SK-N-SH (cell line): ENCODE measurements at regions not wholly inside any gene's neighbourhood (a gene's known extent, or its start where the extent isn't known, plus 50 kb on each side); places are given as distances from the start of the nearest gene placed in this dataset.

Experiments
- CTCF ChIA-PET: fragments of 300-600, 350-600 bp; formaldehyde crosslinking; extraction: SDS; loops from one replicate; lab custom pipeline; 2021; lab: Yijun Ruan, JAX
- POLR2A ChIA-PET: fragments of 350-600 bp; sonication (Branson Sonifier 250); formaldehyde crosslinking; extraction: SDS; loops from one replicate; lab custom pipeline; 2020; ENCODE audit warnings: antibody characterized with exemption, inconsistent platforms; lab: Yijun Ruan, JAX
- DNase-seq: peaks from one replicate; pipeline ENCODE4 v3.0.0; 2012
- H2AFZ ChIP-seq: fragments of 200-600 bp; sonication (generic); 2 replicates; pipeline ENCODE4 v1.8.1; 2016; ENCODE audit warnings: antibody characterized with exemption, mild to moderate bottlenecking, low read depth
- H3F3A ChIP-seq: fragments of 200-600 bp; sonication (generic); replicated peaks from 2 replicates; pipeline ENCODE3; 2016; ENCODE audit warnings: antibody characterized with exemption, mild to moderate bottlenecking; ENCODE audit not compliant: insufficient read depth
- H3K27ac ChIP-seq, 2 experiments: fragments of 200-500 bp in 1 of 2; fragments of 200-600 bp in 1 of 2; sonication (Bioruptor generic) in 1 of 2; sonication (generic), shearing (Covaris generic) in 1 of 2; 2 replicates each; pipeline versions ENCODE4 v1.5.1 to v1.6.1; 2014 to 2016; ENCODE audit warnings: low read depth in 2 of 2, inconsistent platforms in 1 of 2, low read length in 1 of 2, mild to moderate bottlenecking in 1 of 2, mixed read lengths in 1 of 2
- H3K27me3 ChIP-seq: fragments of 200-600 bp; sonication (generic), shearing (Covaris generic); 2 replicates; pipeline ENCODE4 v1.6.1; 2016; ENCODE audit warnings: mixed run types; ENCODE audit not compliant: insufficient read depth
- H3K36me3 ChIP-seq, 2 experiments: fragments of 200-500 bp in 1 of 2; fragments of 200-600 bp in 1 of 2; sonication (Bioruptor generic) in 1 of 2; sonication (generic) in 1 of 2; replicated peaks in 1 of 2; 2 replicates each; pipeline versions ENCODE3 to v1.5.1; 2014 to 2016; ENCODE audit warnings: low read length in 1 of 2, mild to moderate bottlenecking in 1 of 2; ENCODE audit not compliant: insufficient read depth in 2 of 2, control insufficient read depth in 1 of 2
- H3K4me1 ChIP-seq, 2 experiments: fragments of 200-500 bp in 1 of 2; fragments of 200-600 bp in 1 of 2; sonication (Bioruptor generic) in 1 of 2; sonication (generic), shearing (Covaris generic) in 1 of 2; 2 replicates each; pipeline versions ENCODE4 v1.5.1 to v1.6.1; 2014 to 2016; ENCODE audit warnings: low read depth in 1 of 2, low read length in 1 of 2, mixed run types in 1 of 2; ENCODE audit not compliant: insufficient read depth in 2 of 2, control insufficient read depth in 1 of 2
- H3K4me2 ChIP-seq: fragments of 200-600 bp; sonication (generic), shearing (Covaris generic); 2 replicates; pipeline ENCODE4 v1.6.1; 2017; ENCODE audit warnings: mixed run types
- H3K4me3 ChIP-seq, 2 experiments: fragments of 200-500 bp in 1 of 2; fragments of 200-600 bp in 1 of 2; sonication (Bioruptor generic) in 1 of 2; sonication (generic), shearing (Covaris generic) in 1 of 2; 2 replicates each; pipeline versions ENCODE4 v1.5.1 to v1.8.1; 2014 to 2016; ENCODE audit warnings: low read depth in 2 of 2, inconsistent platforms in 1 of 2, low read length in 1 of 2, mild to moderate bottlenecking in 1 of 2, mixed read lengths in 1 of 2, moderate library complexity in 1 of 2
- H3K79me2 ChIP-seq: fragments of 200-600 bp; sonication (generic); 2 replicates; pipeline ENCODE4 v1.8.1; 2017; ENCODE audit warnings: mild to moderate bottlenecking; ENCODE audit not compliant: insufficient read depth
- H3K9ac ChIP-seq: fragments of 200-600 bp; sonication (generic); 2 replicates; pipeline ENCODE4 v1.6.1; 2017; ENCODE audit warnings: mixed run types
- H3K9me2 ChIP-seq: fragments of 200-600 bp; sonication (generic); 2 replicates; pipeline ENCODE4 v1.6.1; 2017; ENCODE audit warnings: mixed run types
- H3K9me3 ChIP-seq: fragments of 200-600 bp; sonication (generic); 2 replicates; pipeline ENCODE4 v1.6.1; 2017; ENCODE audit warnings: mixed run types, mild to moderate bottlenecking, moderate library complexity
- H4K20me1 ChIP-seq: fragments of 200-600 bp; sonication (generic); 2 replicates; pipeline ENCODE4 v1.6.1; 2017; ENCODE audit warnings: mild to moderate bottlenecking, mixed run types; ENCODE audit not compliant: insufficient read depth
- ELF1 ChIP-seq: IDR thresholded peaks from 2 replicates; pipeline ENCODE4 v1.4.0; 2012
- EZH2phosphoT487 ChIP-seq: fragments of 200-600 bp; sonication (generic); IDR thresholded peaks from 2 replicates; pipeline ENCODE4 v1.6.1; 2017; ENCODE audit warnings: low read depth, mixed run types, mild to moderate bottlenecking, antibody characterized with exemption, moderate library complexity, borderline replicate concordance
- FOSL2 ChIP-seq: IDR thresholded peaks from 2 replicates; pipeline ENCODE4 v1.4.0; 2012; ENCODE audit warnings: low read depth, mild to moderate bottlenecking, moderate library complexity, borderline replicate concordance
- FOXM1 ChIP-seq: IDR thresholded peaks from 2 replicates; pipeline ENCODE4 v1.4.0; 2012; ENCODE audit warnings: low read depth, mild to moderate bottlenecking
- MXI1 ChIP-seq: IDR thresholded peaks from 2 replicates; pipeline ENCODE4 v1.6.1; 2012; ENCODE audit warnings: mild to moderate bottlenecking, low read depth, low read length, improper control_type of control experiment
- NRF1 ChIP-seq: IDR thresholded peaks from 2 replicates; pipeline ENCODE4 v1.6.1; 2012; ENCODE audit warnings: low read depth, mild to moderate bottlenecking, low read length
- POLR2AphosphoS5 ChIP-seq: IDR thresholded peaks from 2 replicates; pipeline ENCODE4 v1.6.1; 2012; ENCODE audit warnings: low read depth, low read length
- SMC3 ChIP-seq: IDR thresholded peaks from 2 replicates; pipeline ENCODE4 v1.6.1; 2012; ENCODE audit warnings: low read depth, low read length, improper control_type of control experiment
- TAF1 ChIP-seq: IDR thresholded peaks from 2 replicates; pipeline ENCODE4 v1.6.1; 2012; ENCODE audit warnings: low read depth, mild to moderate bottlenecking, low read length, moderate library complexity, borderline replicate concordance
- TEAD4 ChIP-seq: IDR thresholded peaks from 2 replicates; pipeline ENCODE4 v1.4.0; 2012; ENCODE audit warnings: mild to moderate bottlenecking, borderline replicate concordance; ENCODE audit not compliant: insufficient read depth
- WGBS: methylation state at CpG from one replicate; pipeline ENCODE4 v1.1.6; 2017; ENCODE audit warnings: low lambda C conversion rate; 5-methylcytosine and 5-hydroxymethylcytosine counted together
- TF ChIP-seq, protein P1 (sequence below): fragments of 150-350 bp; IDR thresholded peaks from 2 replicates; pipeline ENCODE4 v1.6.1; 2017; ENCODE audit warnings: antibody characterized with exemption, low read length, low read depth, borderline replicate concordance
- TF ChIP-seq, protein P2 (sequence below): fragments of 150-350 bp; IDR thresholded peaks from 2 replicates; pipeline ENCODE4 v1.6.1; 2016; ENCODE audit warnings: mild to moderate bottlenecking, low read depth, low read length
- TF ChIP-seq, protein P3 (sequence below): IDR thresholded peaks from 2 replicates; pipeline ENCODE4; 2012
- TF ChIP-seq, protein P4 (sequence below): IDR thresholded peaks from 2 replicates; pipeline ENCODE4 v1.6.1; 2012; ENCODE audit warnings: mild to moderate bottlenecking, low read depth, low read length, moderate library complexity

DNA sequence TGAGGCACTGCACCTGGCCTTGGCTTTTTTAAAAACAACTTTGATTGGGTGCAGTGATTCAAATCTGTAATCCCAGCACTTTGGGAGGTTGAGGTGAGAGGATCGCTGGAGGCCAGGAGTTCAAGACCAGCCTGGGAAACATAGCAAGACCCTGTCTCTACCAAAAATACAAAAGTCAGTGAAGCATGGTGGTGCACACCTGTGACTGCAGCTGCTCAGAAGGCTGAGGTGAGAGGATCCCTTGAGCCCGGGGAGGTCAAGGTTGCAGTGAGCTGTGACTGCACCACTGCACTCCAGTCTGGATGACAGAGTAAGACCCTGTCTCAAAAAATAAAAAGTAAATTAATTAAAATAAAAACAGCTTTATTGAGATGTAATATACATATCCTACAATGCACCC, 84.9 kb downstream of the NPTX2 start:
- no peak for TF ChIP-seq ELF1
- TF ChIP-seq NRF1: no peak
- no peak for TF ChIP-seq FOXM1
- no peak for TF ChIP-seq SMC3
- TF ChIP-seq, protein P1, sequence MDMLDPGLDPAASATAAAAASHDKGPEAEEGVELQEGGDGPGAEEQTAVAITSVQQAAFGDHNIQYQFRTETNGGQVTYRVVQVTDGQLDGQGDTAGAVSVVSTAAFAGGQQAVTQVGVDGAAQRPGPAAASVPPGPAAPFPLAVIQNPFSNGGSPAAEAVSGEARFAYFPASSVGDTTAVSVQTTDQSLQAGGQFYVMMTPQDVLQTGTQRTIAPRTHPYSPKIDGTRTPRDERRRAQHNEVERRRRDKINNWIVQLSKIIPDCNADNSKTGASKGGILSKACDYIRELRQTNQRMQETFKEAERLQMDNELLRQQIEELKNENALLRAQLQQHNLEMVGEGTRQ: no peak
- no peak for TF ChIP-seq POLR2AphosphoS5
- TF ChIP-seq FOSL2: no peak
- TF ChIP-seq, protein P2, sequence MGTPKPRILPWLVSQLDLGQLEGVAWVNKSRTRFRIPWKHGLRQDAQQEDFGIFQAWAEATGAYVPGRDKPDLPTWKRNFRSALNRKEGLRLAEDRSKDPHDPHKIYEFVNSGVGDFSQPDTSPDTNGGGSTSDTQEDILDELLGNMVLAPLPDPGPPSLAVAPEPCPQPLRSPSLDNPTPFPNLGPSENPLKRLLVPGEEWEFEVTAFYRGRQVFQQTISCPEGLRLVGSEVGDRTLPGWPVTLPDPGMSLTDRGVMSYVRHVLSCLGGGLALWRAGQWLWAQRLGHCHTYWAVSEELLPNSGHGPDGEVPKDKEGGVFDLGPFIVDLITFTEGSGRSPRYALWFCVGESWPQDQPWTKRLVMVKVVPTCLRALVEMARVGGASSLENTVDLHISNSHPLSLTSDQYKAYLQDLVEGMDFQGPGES: no peak
- TF ChIP-seq, protein P3, sequence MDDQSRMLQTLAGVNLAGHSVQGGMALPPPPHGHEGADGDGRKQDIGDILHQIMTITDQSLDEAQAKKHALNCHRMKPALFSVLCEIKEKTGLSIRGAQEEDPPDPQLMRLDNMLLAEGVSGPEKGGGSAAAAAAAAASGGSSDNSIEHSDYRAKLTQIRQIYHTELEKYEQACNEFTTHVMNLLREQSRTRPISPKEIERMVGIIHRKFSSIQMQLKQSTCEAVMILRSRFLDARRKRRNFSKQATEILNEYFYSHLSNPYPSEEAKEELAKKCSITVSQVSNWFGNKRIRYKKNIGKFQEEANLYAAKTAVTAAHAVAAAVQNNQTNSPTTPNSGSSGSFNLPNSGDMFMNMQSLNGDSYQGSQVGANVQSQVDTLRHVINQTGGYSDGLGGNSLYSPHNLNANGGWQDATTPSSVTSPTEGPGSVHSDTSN: no peak
- no peak for TF ChIP-seq MXI1
- no peak for TF ChIP-seq TAF1
- Histone ChIP-seq H3K9me3 (peaks cover 4% of the 10 kb centered on the region; the same call in 1 of the 2 replicates), H3K4me2 (no peak overlapping the region), H4K20me1 (no peaks in the 10 kb centered on the region), H3K36me3 (no peaks in the 10 kb centered on the region), H3K9me2 (no peaks in the 10 kb centered on the region), H3K27ac (no peak overlapping the region), H2AFZ (no peak overlapping the region), H3K9ac (no peak overlapping the region), H3K27me3 (no peaks in the 10 kb centered on the region), H3F3A (no peaks in the 10 kb centered on the region), H3K79me2 (no peaks in the 10 kb centered on the region), H3K4me3 (no peak overlapping the region), H3K4me1 (no peaks in the 10 kb centered on the region; a peak in 1 of 4 replicates)
- 57% methylated on average over 2 of the region's 2 CpGs for WGBS
- POLR2A ChIA-PET: no interaction called here
- CTCF ChIA-PET: no interaction called here
- no peak for DNase-seq

DNA sequence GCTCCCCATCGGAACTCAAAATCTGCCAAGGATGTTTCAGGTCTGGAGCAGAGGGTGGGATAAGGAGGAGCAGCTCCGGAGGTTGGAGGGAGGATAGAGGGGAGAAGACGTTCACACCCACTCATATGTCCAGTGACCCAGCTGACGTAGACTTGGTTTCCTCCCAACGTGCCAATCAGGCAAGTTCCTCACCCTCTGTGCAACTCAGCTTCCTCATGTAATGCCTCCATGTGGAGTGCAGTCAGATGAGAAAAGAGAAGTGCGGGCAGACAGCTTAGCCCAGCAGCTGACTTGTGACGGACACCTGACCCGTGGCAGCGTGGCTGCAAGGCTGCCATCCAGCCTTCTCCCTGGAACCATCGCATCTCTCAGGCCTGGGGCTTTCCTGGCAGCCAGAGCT, 86.8 kb downstream of the NPTX2 start:
- Histone ChIP-seq H2AFZ (no peak overlapping the region), H3K27ac (no peak overlapping the region)
- CTCF ChIA-PET: interaction anchor here (1.0 to 2.0 kb wide), 2 partner anchors 42 to 133 kb away, joined by 3 to 6 read pairs; no protein-coding TSS in a partner anchor
- TF ChIP-seq EZH2phosphoT487 (no peak), SMC3 (no peak), TEAD4 (no peak)
- TF ChIP-seq, protein P3: no peak
- TF ChIP-seq, protein P4, sequence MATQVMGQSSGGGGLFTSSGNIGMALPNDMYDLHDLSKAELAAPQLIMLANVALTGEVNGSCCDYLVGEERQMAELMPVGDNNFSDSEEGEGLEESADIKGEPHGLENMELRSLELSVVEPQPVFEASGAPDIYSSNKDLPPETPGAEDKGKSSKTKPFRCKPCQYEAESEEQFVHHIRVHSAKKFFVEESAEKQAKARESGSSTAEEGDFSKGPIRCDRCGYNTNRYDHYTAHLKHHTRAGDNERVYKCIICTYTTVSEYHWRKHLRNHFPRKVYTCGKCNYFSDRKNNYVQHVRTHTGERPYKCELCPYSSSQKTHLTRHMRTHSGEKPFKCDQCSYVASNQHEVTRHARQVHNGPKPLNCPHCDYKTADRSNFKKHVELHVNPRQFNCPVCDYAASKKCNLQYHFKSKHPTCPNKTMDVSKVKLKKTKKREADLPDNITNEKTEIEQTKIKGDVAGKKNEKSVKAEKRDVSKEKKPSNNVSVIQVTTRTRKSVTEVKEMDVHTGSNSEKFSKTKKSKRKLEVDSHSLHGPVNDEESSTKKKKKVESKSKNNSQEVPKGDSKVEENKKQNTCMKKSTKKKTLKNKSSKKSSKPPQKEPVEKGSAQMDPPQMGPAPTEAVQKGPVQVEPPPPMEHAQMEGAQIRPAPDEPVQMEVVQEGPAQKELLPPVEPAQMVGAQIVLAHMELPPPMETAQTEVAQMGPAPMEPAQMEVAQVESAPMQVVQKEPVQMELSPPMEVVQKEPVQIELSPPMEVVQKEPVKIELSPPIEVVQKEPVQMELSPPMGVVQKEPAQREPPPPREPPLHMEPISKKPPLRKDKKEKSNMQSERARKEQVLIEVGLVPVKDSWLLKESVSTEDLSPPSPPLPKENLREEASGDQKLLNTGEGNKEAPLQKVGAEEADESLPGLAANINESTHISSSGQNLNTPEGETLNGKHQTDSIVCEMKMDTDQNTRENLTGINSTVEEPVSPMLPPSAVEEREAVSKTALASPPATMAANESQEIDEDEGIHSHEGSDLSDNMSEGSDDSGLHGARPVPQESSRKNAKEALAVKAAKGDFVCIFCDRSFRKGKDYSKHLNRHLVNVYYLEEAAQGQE: no peak
- TF ChIP-seq, all 33 proteins: peak for 0
- no peaks in the 10 kb centered on the region; a peak in 1 of 4 replicates for H3K4me1 ChIP-seq
- no peaks in the 10 kb centered on the region for H4K20me1 ChIP-seq
- no peaks in the 10 kb centered on the region for H3K36me3 ChIP-seq
- no peak overlapping the region for H3K4me3 ChIP-seq
- H3K9ac ChIP-seq: no peak overlapping the region
- no peaks in the 10 kb centered on the region for H3K27me3 ChIP-seq
- peaks cover 4% of the 10 kb centered on the region; the same call in 1 of the 2 replicates for H3K9me3 ChIP-seq
- POLR2A ChIA-PET: no interaction called here
- DNase-seq: no peak
- H3K4me2 ChIP-seq: no peak overlapping the region
- H3K79me2 ChIP-seq: no peaks in the 10 kb centered on the region
- H3K9me2 ChIP-seq: no peaks in the 10 kb centered on the region
- WGBS: 22% methylated on average over 10 of the region's 10 CpGs
- H3F3A ChIP-seq: no peaks in the 10 kb centered on the region
